ENCODE measurements at regions not wholly inside any gene's neighbourhood (a gene's known extent, or its start where the extent isn't known, plus 50 kb on each side); places are given as distances from the start of the nearest gene placed in this dataset.

DNA sequence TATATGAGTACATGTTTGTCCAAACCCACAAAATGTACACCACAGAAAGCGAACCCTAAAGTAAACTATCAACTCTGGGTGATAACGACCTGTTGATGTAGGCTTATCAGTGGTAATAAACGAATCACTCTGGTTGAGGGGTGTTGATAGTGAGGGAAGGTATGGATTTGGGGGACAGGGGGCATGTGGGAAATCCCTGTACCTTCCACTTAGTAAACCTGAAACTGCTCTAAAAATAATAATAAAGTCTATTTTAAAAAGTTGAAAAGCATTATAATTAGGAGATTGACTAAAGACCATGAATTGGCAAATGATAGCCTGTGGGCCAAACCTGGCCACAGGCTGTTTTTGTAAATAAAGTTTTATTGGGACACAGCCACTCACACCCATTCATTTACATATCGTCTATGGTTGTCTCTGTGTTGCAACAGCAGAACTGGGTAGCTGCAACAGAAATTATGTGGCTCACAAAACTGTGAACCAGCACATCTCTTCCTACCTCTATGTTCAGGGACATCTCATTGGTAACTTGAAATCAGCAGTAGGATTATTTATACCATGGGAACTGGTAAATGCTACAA, 85.5 kb upstream of the CDYL2 start:
- no peak for TF ChIP-seq ATF3 (CRISPR knock-in tag; conservative IDR thresholded peaks at IDR 0.05)
- TF ChIP-seq, protein P1, sequence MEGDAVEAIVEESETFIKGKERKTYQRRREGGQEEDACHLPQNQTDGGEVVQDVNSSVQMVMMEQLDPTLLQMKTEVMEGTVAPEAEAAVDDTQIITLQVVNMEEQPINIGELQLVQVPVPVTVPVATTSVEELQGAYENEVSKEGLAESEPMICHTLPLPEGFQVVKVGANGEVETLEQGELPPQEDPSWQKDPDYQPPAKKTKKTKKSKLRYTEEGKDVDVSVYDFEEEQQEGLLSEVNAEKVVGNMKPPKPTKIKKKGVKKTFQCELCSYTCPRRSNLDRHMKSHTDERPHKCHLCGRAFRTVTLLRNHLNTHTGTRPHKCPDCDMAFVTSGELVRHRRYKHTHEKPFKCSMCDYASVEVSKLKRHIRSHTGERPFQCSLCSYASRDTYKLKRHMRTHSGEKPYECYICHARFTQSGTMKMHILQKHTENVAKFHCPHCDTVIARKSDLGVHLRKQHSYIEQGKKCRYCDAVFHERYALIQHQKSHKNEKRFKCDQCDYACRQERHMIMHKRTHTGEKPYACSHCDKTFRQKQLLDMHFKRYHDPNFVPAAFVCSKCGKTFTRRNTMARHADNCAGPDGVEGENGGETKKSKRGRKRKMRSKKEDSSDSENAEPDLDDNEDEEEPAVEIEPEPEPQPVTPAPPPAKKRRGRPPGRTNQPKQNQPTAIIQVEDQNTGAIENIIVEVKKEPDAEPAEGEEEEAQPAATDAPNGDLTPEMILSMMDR (IDR thresholded peaks at IDR 0.05), result no peak
- TF ChIP-seq FOXP1 (CRISPR knock-in tag; IDR thresholded peaks at IDR 0.05; ENCODE audit: borderline replicate concordance), result no peak
- no peak for TF ChIP-seq FOXK1 (CRISPR knock-in tag; IDR thresholded peaks at IDR 0.05)
- TF ChIP-seq, protein P2, sequence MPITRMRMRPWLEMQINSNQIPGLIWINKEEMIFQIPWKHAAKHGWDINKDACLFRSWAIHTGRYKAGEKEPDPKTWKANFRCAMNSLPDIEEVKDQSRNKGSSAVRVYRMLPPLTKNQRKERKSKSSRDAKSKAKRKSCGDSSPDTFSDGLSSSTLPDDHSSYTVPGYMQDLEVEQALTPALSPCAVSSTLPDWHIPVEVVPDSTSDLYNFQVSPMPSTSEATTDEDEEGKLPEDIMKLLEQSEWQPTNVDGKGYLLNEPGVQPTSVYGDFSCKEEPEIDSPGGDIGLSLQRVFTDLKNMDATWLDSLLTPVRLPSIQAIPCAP (CRISPR knock-in tag; IDR thresholded peaks at IDR 0.05), result no peak
- TF ChIP-seq ESRRA (CRISPR knock-in tag; IDR thresholded peaks at IDR 0.05; ENCODE audit: borderline replicate concordance), result no peak
- TF ChIP-seq CREB1 (CRISPR knock-in tag; IDR thresholded peaks at IDR 0.05), result no peak
- TF ChIP-seq, protein P3, sequence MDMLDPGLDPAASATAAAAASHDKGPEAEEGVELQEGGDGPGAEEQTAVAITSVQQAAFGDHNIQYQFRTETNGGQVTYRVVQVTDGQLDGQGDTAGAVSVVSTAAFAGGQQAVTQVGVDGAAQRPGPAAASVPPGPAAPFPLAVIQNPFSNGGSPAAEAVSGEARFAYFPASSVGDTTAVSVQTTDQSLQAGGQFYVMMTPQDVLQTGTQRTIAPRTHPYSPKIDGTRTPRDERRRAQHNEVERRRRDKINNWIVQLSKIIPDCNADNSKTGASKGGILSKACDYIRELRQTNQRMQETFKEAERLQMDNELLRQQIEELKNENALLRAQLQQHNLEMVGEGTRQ (CRISPR knock-in tag; IDR thresholded peaks at IDR 0.05), result no peak
- no peak for TF ChIP-seq KAT7 (CRISPR knock-in tag; IDR thresholded peaks at IDR 0.05; ENCODE audit: borderline replicate concordance)
- no peak for TF ChIP-seq SMAD4 (CRISPR knock-in tag; IDR thresholded peaks at IDR 0.05)

Data from WTC11 (cell line).